ENCODE measurements at regions not wholly inside any gene's neighbourhood (a gene's known extent, or its start where the extent isn't known, plus 50 kb on each side); places are given as distances from the start of the nearest gene placed in this dataset.

GRCh38 chr10:44309361-44309760 is 75.5 kb downstream of the CXCL12 start (continued):
- TF ChIP-seq SP4 (IDR thresholded peaks at IDR 0.05; ENCODE audit: low read length) (no peak), TAF1 (IDR thresholded peaks at IDR 0.05; ENCODE audit: low read depth, low read length) (no peak), CREB1 (IDR thresholded peaks at IDR 0.05) (no peak)

Data from H1 (cell line).